HG03460 (cell line): ENCODE measurements at regions not wholly inside any gene's neighbourhood (a gene's known extent, or its start where the extent isn't known, plus 50 kb on each side); places are given as distances from the start of the nearest gene placed in this dataset.
"Not testable (repeated sequence)": the region's sequence is repeated elsewhere in the genome, so short reads cannot be mapped to it uniquely, and the experiment has no call there.

Experiments used
- ATAC-seq: cut with Tn5 transposase; IDR thresholded peaks from one replicate; pipeline ENCODE4 v1.9.1; 2021; ENCODE audit not compliant: unreplicated experiment

GRCh38 chr9:86585422-86586143 is 231.4 kb upstream of the TUT7 start:
- ATAC-seq: no peak

- no peak for ATAC-seq
These were observed 226.5 kb upstream of the TUT7 start for GRCh38 chr9:86580688-86581087.

- no peak for ATAC-seq
These were observed 224.5 kb upstream of the TUT7 start for GRCh38 chr9:86578722-86579121.

GRCh38 chr9:86577420-86578333 is 223.5 kb upstream of the TUT7 start:
- ATAC-seq: no peak

- ATAC-seq: no peak
These were observed 221.8 kb upstream of the TUT7 start for GRCh38 chr9:86575825-86576525.

GRCh38 chr9:86575137-86575536 is 220.9 kb upstream of the TUT7 start:
- ATAC-seq: no peak

- no peak for ATAC-seq
These were observed 219.7 kb upstream of the TUT7 start for GRCh38 chr9:86573886-86574285.

GRCh38 chr9:86572904-86573303 is 218.7 kb upstream of the TUT7 start:
- ATAC-seq: no peak

- ATAC-seq: not testable (repeated sequence)
These were observed 211.4 kb upstream of the TUT7 start for GRCh38 chr9:86565603-86566002.

GRCh38 chr9:86563936-86564335 is 209.7 kb upstream of the TUT7 start:
- no peak for ATAC-seq

GRCh38 chr9:86563350-86563749 is 209.1 kb upstream of the TUT7 start:
- ATAC-seq: no peak

- no peak for ATAC-seq
These were observed 208.5 kb upstream of the TUT7 start for GRCh38 chr9:86562691-86563090.

GRCh38 chr9:86557918-86558317 is 203.7 kb upstream of the TUT7 start:
- no peak for ATAC-seq

- ATAC-seq: no peak
These were observed 203.0 kb upstream of the TUT7 start for GRCh38 chr9:86557063-86557766.

GRCh38 chr9:86555661-86556060 is 201.5 kb upstream of the TUT7 start:
- ATAC-seq: no peak

GRCh38 chr9:86550401-86550800 is 196.2 kb upstream of the TUT7 start:
- ATAC-seq: no peak

- no peak for ATAC-seq
These were observed 195.7 kb upstream of the TUT7 start for GRCh38 chr9:86549920-86550319.

GRCh38 chr9:86549401-86549811 is 195.2 kb upstream of the TUT7 start:
- no peak for ATAC-seq

- ATAC-seq: no peak
These were observed 194.0 kb upstream of the TUT7 start for GRCh38 chr9:86548220-86548619.

- ATAC-seq: no peak
These were observed 193.4 kb upstream of the TUT7 start for GRCh38 chr9:86547571-86547970.

- no peak for ATAC-seq
These were observed 192.5 kb upstream of the TUT7 start for GRCh38 chr9:86546712-86547111.
